ENCODE measurements at regions not wholly inside any gene's neighbourhood (a gene's known extent, or its start where the extent isn't known, plus 50 kb on each side); places are given as distances from the start of the nearest gene placed in this dataset.

- TF ChIP-seq REST (IDR thresholded peaks at IDR 0.05; ENCODE audit: unreplicated experiment) = no peak
Measured at GRCh38 chr7:112400141-112400540, 50.1 kb upstream of the IFRD1 start (continued).
